Parathyroid adenoma (tissue), 2 donors: ENCODE measurements at regions not wholly inside any gene's neighbourhood (a gene's known extent, or its start where the extent isn't known, plus 50 kb on each side); places are given as distances from the start of the nearest gene placed in this dataset.

ENCODE experiments used
- H2AFZ ChIP-seq: fragments of 300-600 bp; sonication (generic); one replicate; pipeline ENCODE4 v1.7.0; 2017; ENCODE audit warnings: antibody characterized with exemption, mild to moderate bottlenecking
- H3K27ac ChIP-seq: fragments of 300-600 bp; sonication (generic); one replicate; pipeline ENCODE4 v1.7.0; 2017
- H3K27me3 ChIP-seq: fragments of 300-600 bp; sonication (generic); one replicate; pipeline ENCODE4 v1.7.0; 2017; ENCODE audit warnings: low read length; ENCODE audit not compliant: control insufficient read depth, insufficient read depth
- H3K36me3 ChIP-seq: fragments of 300-600 bp; sonication (generic); one replicate; pipeline ENCODE4 v1.7.0; 2017; ENCODE audit warnings: low read length; ENCODE audit not compliant: control insufficient read depth, insufficient read depth
- H3K4me1 ChIP-seq: fragments of 300-600 bp; sonication (generic); one replicate; pipeline ENCODE4 v1.7.0; 2017; ENCODE audit warnings: control low read depth
- H3K4me2 ChIP-seq: fragments of 300-600 bp; sonication (generic); one replicate; pipeline ENCODE4 v1.7.0; 2017; ENCODE audit warnings: low read length
- H3K4me3 ChIP-seq: fragments of 300-600 bp; sonication (generic); one replicate; pipeline ENCODE4 v1.7.0; 2017; ENCODE audit warnings: low read depth, low read length
- H3K79me2 ChIP-seq: fragments of 300-600 bp; sonication (generic); one replicate; pipeline ENCODE4 v1.7.0; 2017; ENCODE audit warnings: control low read depth
- H3K9ac ChIP-seq: fragments of 300-600 bp; sonication (generic); one replicate; pipeline ENCODE4 v1.7.0; 2017; ENCODE audit warnings: mild to moderate bottlenecking
- H3K9me3 ChIP-seq: fragments of 300-600 bp; sonication (generic); one replicate; pipeline ENCODE4 v1.7.0; 2017; ENCODE audit warnings: low read length; ENCODE audit not compliant: control insufficient read depth
- TF ChIP-seq, protein P1 (sequence below): fragments of 300-600 bp; sonication (generic); IDR thresholded peaks from one replicate; pipeline ENCODE4 v1.7.0; 2017; ENCODE audit warnings: antibody characterized with exemption, mild to moderate bottlenecking
- donor health status: primary hyperparathyroidism.

DNA sequence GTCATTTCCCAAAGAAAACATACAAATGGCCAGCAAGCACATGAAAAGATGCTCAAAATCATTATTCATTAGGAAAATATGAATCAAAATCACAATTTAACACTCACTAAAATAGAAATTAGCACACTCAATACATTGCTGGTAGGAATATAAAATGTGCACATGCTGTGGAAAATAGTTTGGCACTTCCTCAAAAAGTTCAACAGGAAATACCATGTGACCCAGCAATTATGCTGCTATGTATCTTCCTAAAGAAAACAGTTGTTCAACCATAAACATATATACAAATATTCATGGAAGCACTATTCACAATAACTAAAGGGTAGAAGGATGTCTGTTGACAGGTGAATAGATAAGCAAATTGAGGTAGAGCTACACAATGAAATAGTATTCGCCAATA lies 187.3 kb upstream of the SOX6 start:
- no peak overlapping the region for H3K27ac ChIP-seq
- TF ChIP-seq, protein P1, sequence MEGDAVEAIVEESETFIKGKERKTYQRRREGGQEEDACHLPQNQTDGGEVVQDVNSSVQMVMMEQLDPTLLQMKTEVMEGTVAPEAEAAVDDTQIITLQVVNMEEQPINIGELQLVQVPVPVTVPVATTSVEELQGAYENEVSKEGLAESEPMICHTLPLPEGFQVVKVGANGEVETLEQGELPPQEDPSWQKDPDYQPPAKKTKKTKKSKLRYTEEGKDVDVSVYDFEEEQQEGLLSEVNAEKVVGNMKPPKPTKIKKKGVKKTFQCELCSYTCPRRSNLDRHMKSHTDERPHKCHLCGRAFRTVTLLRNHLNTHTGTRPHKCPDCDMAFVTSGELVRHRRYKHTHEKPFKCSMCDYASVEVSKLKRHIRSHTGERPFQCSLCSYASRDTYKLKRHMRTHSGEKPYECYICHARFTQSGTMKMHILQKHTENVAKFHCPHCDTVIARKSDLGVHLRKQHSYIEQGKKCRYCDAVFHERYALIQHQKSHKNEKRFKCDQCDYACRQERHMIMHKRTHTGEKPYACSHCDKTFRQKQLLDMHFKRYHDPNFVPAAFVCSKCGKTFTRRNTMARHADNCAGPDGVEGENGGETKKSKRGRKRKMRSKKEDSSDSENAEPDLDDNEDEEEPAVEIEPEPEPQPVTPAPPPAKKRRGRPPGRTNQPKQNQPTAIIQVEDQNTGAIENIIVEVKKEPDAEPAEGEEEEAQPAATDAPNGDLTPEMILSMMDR = no peak
- H3K9me3 ChIP-seq = no peaks in the 10 kb centered on the region
- no peak overlapping the region for H3K4me3 ChIP-seq
- H3K9ac ChIP-seq = no peak overlapping the region
- no peaks in the 10 kb centered on the region for H3K4me1 ChIP-seq
- H3K36me3 ChIP-seq = no peaks in the 10 kb centered on the region
- no peaks in the 10 kb centered on the region for H3K27me3 ChIP-seq
- H3K4me2 ChIP-seq = no peak overlapping the region
- no peak overlapping the region for H2AFZ ChIP-seq
- no peaks in the 10 kb centered on the region for H3K79me2 ChIP-seq

DNA sequence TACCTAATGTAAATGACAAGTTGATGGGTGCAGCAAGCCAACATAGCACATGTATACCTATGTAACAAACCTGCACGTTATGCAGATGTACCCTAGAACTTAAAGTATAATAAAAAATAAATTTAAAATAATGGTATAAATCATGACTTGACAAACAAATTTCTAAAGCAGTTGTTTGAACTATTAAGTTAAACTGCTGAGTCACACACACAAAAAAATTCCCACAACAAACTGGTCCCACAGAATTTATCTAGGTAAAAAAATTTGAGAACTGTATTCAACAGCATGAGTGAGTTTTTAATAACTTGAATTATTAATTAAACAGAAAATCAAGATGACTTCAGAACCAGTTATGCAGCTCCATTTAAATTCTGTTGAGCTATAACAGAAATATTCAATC lies 186.0 kb upstream of the SOX6 start:
- H3K79me2 ChIP-seq = no peaks in the 10 kb centered on the region
- TF ChIP-seq, protein P1 = no peak
- no peaks in the 10 kb centered on the region for H3K27me3 ChIP-seq
- H2AFZ ChIP-seq = no peak overlapping the region
- no peak overlapping the region for H3K27ac ChIP-seq
- no peak overlapping the region for H3K4me2 ChIP-seq
- no peak overlapping the region for H3K9ac ChIP-seq
- no peaks in the 10 kb centered on the region for H3K4me1 ChIP-seq
- H3K9me3 ChIP-seq = no peaks in the 10 kb centered on the region
- no peak overlapping the region for H3K4me3 ChIP-seq
- H3K36me3 ChIP-seq = no peaks in the 10 kb centered on the region

DNA sequence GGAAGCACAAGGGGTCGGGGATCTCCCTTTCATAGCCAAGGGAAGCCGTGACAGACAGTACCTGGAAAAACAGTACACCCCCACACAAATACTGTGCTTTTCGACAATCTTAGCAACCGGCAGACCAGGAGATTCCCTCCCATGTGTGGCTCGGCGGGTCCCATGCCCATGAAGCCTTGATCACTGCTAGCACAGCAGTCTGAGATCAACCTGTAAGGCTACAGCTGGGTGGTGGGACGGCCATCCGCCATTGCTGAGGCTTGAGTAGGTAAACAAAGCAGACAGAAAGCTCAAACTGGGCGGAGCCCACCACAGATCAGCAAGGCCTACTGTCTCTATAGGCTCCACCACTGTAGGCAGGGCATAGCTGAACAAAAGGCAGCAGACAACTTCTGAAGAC lies 180.2 kb upstream of the SOX6 start:
- Histone ChIP-seq H3K9me3 (no peaks in the 10 kb centered on the region), H3K79me2 (no peaks in the 10 kb centered on the region), H3K27me3 (no peaks in the 10 kb centered on the region), H3K4me1 (no peaks in the 10 kb centered on the region), H3K27ac (no peak overlapping the region), H2AFZ (no peak overlapping the region), H3K36me3 (no peaks in the 10 kb centered on the region), H3K4me2 (no peak overlapping the region), H3K9ac (no peak overlapping the region), H3K4me3 (no peak overlapping the region)
- TF ChIP-seq, protein P1 = no peak

DNA sequence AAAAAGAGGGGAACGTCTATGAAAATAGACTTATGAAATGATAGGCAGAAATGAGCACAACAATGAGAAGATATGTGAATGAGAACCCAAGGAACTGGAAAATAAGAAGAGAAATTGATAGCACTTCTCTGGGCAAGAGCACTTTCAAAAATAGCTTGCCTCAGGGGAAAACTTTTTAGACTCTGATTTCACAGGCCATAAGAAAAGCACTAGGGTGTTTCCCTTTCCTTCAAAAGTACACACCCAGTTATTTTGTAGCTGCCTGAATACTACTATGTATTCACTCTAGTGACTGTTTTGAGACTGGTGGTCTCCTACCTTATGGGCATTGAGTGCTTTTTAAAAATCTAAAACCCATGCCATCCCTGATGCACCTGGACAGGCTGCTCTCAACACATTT lies 172.3 kb upstream of the SOX6 start:
- Histone ChIP-seq H3K9me3 (no peaks in the 10 kb centered on the region), H3K79me2 (no peaks in the 10 kb centered on the region), H2AFZ (no peak overlapping the region), H3K4me1 (no peaks in the 10 kb centered on the region), H3K9ac (no peak overlapping the region), H3K4me2 (no peak overlapping the region), H3K36me3 (no peaks in the 10 kb centered on the region), H3K27me3 (no peaks in the 10 kb centered on the region), H3K27ac (no peak overlapping the region), H3K4me3 (no peak overlapping the region)
- TF ChIP-seq, protein P1 = no peak

DNA sequence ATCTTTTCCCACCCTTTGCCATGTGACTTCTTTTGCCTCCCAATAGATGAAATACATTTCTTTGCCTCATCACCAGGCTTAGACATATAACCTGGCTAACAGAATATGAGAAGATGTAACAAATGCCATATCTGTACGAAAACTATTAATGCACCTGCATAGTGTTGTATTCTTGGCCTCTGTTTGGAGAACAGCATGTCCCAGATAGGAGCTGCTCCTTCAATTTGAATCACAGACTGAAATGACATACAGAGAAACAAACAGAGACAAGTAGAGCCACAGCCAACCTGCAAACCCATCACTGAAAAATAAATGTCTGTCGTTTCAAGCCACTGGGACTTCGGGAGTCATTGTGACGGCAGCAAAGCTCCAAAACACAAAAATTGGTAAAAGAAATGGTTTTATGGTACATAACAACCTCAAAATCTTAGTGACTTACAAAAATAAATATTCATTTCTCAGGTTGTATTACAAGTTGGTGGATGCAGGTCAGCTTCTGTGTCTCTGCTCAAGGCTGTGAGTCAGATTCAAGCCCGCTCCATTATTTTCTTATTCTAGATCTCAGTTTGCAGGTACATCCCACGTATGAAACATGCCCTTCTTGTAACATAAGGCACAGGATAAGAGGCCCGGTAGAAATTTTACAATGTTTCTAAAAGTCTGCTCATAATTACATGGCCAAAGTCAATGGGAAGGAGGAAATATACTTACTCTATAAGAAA lies 171.3 kb upstream of the SOX6 start:
- no peaks in the 10 kb centered on the region for H3K27me3 ChIP-seq
- H3K27ac ChIP-seq = no peak overlapping the region
- TF ChIP-seq, protein P1 = no peak
- no peak overlapping the region for H3K9ac ChIP-seq
- H3K79me2 ChIP-seq = no peaks in the 10 kb centered on the region
- H3K4me1 ChIP-seq = no peaks in the 10 kb centered on the region
- no peak overlapping the region for H3K4me2 ChIP-seq
- no peak overlapping the region for H2AFZ ChIP-seq
- no peaks in the 10 kb centered on the region for H3K36me3 ChIP-seq
- H3K4me3 ChIP-seq = no peak overlapping the region
- H3K9me3 ChIP-seq = no peaks in the 10 kb centered on the region
